G401 (cell line): ENCODE measurements at regions not wholly inside any gene's neighbourhood (a gene's known extent, or its start where the extent isn't known, plus 50 kb on each side); places are given as distances from the start of the nearest gene placed in this dataset.

Experiments
- DNase-seq: peaks from one replicate; pipeline ENCODE4 v3.0.0-alpha.2; 2015; ENCODE audit warnings: low spot score
- in situ Hi-C: cut with HindIII; loops from 2 replicates; pipeline ENCODE4 v1.10.0; 2016; ENCODE audit warnings: low sequenced_read_pairs, mixed read lengths

- in situ Hi-C loops = no loop called here
- DNase-seq = no peak
These were observed 185.9 kb upstream of the LINC00305 start for GRCh38 chr18:64334748-64335147.

GRCh38 chr18:64333584-64333983 lies 184.7 kb upstream of the LINC00305 start:
- in situ Hi-C loops = no loop called here

DNA sequence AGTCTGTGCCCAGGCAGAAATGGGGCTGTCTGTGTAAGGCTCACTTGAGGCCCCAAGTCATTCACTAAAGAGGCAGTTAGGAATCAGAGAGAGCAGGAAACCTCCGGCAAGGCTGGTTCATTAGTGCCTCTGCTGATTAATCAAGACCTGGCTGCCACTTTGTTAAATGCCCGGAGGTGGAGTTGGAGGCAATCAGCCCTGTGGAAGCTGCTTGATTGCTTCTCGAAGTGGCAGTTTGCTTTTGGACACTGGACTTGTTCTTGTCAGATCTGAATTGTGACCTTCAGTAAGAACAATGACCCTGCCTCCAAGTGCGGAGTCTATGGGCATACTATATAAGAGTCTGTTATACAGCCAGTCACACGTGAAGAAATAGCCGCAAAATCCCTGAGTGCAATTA lies 183.9 kb upstream of the LINC00305 start:
- no peak for DNase-seq
- in situ Hi-C loops = no loop called here

More at GRCh38 chr18:64333584-64333983, 184.7 kb upstream of the LINC00305 start:
- DNase-seq = no peak

DNA sequence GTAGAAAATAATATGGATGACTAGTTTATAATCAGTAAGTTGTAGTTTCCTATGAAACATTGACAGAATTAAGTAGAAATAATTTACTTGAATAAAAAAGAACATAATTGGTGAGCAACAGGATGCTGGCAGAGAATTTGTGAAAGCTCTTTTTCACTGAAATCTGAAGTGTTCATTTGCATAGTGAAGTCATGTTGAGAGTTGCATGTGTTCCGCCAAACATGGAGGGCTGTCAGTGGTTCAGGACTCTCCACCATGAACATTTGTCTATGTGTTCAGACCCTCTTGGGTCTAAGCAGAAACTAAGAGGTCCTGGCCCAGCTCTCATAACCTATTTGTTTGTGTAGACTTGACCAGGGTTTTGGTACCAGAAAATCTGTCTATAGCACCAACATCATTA lies 182.5 kb upstream of the LINC00305 start:
- no peak for DNase-seq
- in situ Hi-C loops = no loop called here

GRCh38 chr18:64330931-64331330 lies 182.0 kb upstream of the LINC00305 start:
- in situ Hi-C loops = no loop called here

GRCh38 chr18:64330161-64330560 lies 181.3 kb upstream of the LINC00305 start:
- no peak for DNase-seq
- in situ Hi-C loops = no loop called here

More at GRCh38 chr18:64330931-64331330, 182.0 kb upstream of the LINC00305 start:
- DNase-seq = no peak

- DNase-seq = no peak
- in situ Hi-C loops = no loop called here
These were observed 173.3 kb upstream of the LINC00305 start for GRCh38 chr18:64322189-64322588.

DNA sequence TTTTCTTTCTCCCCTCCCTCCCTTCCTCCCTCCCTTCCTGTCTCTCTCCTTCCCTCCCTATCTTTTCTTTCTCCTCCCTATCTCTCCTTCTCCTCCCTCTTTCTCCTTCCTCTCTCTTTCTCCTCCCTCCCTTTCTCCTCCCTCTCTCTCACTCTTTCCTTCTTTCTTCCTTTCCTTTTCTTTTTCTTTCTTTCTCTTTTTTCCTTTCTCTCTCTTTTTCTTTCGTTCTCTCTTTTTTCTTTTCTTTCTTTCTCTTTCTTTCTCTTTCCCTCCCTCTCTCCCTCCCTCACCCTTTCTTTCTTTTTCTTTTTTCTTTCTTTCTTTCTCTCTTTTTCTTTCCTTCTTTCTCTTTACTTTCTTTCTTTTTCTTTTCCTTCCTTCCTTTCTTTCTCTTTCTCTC lies 169.7 kb upstream of the LINC00305 start:
- DNase-seq = no peak
- in situ Hi-C loops = no loop called here

- in situ Hi-C loops = no loop called here
- no peak for DNase-seq
These were observed 163.0 kb upstream of the LINC00305 start for GRCh38 chr18:64311859-64312258.

DNA sequence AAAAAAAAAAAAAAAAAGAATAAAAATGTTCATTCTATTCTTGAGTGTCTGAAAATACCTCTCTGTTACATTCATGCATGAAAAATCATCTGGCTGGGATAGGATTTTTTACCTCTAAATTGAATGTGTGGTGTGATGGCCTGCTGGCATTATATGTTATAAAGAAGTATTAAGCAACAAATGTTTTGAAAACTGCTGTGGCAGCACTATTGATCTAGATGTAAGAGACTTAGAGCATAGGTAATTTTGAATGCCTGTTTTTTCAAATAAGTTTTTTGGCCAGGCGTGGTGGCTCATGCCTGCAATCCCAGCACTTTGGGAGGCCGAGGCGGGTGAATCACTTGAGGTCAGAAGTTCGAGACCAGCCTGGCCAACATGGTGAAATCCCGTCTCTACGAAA lies 147.0 kb upstream of the LINC00305 start:
- in situ Hi-C loops = no loop called here
- DNase-seq = no peak

- no peak for DNase-seq
- in situ Hi-C loops = no loop called here
These were observed 146.1 kb upstream of the LINC00305 start for GRCh38 chr18:64294967-64295366.

- in situ Hi-C loops = no loop called here
- DNase-seq = no peak
These were observed 139.5 kb upstream of the LINC00305 start for GRCh38 chr18:64288432-64288831.

DNA sequence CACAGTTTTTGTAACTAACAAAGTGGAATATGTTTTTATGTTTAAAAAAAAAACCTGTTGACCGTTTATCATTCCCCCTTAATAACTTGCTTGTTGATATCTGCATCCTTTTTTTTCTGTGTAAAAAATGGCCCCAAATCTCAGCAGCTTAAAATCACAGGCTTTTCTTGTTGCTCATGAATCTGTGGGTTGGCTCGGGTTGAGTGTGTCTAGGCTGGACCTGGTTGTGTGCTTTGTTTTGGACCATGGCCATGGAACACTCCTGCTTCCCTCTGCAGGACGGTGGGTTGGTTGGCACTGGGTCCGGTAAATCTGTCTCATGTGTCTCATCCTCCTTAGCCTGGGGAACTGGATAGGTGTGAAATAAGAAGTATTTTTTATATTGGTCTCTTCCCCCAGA lies 139.0 kb upstream of the LINC00305 start:
- DNase-seq = peak; percentile 11
- in situ Hi-C loops = no loop called here

- DNase-seq = no peak
- in situ Hi-C loops = no loop called here
These were observed 134.2 kb upstream of the LINC00305 start for GRCh38 chr18:64283059-64283458.

DNA sequence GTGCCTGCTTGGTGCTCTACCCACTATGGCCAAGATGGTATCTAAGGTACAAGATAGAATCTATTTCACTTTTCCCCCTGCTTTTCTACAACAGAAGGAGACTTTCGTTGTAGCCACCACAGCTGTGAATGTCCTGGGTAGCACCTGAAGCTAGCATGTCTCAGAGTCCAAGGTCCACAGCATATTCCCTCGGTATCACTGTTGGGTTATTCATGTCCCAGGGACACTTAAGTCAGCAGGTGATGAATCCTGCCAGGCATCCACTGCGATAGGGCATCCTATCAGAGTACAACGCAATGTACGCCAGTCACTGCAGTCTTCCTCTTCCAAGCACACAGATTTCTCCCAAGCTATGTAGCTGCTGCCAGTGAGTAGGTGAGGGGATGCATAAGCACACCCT lies 129.1 kb upstream of the LINC00305 start:
- no peak for DNase-seq
- in situ Hi-C loops = no loop called here

GRCh38 chr18:64276311-64277090 lies 127.6 kb upstream of the LINC00305 start:
- in situ Hi-C loops = no loop called here
- DNase-seq = no peak

DNA sequence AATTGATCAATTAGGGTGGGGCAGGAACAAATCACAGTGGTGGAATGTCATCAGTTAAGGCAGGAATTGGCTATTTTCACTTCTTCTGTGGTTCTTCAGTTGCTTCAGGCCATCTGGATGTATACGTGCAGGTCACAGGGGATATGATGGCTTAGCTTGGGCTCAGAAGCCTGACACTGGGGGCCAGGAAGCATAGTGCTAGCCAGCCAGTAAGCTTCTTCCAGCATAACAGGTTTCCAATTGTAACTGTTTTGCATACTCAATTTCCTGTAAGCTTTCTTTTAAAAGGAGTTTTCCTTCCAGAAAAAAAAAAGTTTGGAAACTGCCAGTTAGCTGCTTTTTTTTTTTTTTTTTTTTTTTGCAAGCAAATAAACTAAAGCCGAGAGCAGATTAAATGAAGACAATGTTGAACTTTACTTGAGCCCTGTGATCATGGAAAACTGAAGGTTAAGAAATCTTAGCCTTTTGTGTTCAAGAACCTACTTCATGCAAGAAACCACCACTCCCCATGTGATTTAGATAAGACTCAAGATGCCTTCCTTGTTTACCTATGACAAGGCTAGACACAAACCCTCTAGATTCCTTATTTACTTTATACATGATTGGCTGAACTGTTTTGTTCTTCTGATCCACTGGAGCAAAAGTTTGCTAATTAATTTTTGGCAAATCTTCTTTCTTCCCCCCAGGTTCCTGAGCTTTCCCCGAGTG lies 126.9 kb upstream of the LINC00305 start:
- no peak for DNase-seq
- in situ Hi-C loops = no loop called here

DNA sequence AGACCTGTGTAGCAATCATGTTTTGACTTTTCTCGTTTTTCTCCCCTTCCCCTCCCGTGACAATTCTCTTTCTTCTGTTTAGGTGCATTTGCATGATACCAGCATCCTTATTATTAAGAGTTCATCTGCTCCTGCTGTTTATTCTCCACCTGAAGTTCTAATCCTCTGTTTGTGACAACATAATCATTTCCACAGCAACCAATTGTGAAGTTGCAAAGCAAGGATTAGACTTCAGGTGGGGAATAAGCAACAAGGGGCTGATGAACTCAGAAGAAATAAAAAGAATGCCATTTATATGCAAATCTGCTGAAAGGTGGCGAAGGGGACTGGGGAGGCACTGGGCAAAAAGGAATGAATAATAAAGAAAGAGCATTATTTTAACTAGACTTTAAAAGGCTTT lies 124.8 kb upstream of the LINC00305 start:
- no peak for DNase-seq
- in situ Hi-C loops = no loop called here

- in situ Hi-C loops = no loop called here
- DNase-seq = no peak
These were observed 123.2 kb upstream of the LINC00305 start for GRCh38 chr18:64271975-64272659.

- DNase-seq = peak; percentile 16
- in situ Hi-C loops = no loop called here
These were observed 122.4 kb upstream of the LINC00305 start for GRCh38 chr18:64271246-64271645.
